DMS 273 treated with DMSO at 0.1 percent for 48 hours (cell line): ENCODE measurements at regions not wholly inside any gene's neighbourhood (a gene's known extent, or its start where the extent isn't known, plus 50 kb on each side); places are given as distances from the start of the nearest gene placed in this dataset.

Source experiments
- DNase-seq: peaks from one replicate; lab custom pipeline; 2025; lab: John Stamatoyannopoulos, UW

DNA sequence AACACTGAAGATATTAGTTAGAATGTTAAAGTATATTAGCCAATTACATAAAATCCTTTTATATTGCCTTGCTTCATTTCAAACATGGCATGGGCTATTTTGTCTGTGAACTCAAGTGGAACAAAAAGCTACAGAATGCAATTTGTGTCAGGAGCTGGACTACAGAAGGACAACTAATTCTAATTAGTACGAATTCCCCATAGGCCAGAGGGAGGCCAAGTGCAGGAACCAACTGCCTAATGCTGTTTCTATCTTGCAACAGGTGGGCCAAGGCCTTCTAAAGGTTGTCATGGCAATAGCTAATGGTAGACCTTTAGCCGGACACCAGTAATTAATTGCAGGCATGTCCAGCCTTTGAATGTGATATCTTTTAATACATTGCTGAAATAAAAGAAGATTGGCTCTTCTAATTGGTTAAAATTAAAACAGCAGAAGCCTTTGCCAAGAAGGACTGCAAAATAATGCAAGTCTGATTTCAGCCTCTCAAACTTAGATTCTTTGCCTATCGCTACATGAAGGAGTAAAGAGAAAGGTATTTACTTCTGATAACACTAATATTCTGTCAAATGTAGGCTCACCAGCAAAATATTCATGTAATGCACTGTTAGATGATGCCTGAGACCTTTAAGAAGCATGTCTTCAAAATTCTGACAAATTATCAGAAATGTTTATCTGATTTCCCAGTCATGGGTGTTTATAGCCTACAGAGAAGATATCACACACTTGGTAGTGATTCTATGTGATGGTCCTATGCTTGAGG, 232.1 kb downstream of the LMO4 start:
- DNase-seq = no peak

DNA sequence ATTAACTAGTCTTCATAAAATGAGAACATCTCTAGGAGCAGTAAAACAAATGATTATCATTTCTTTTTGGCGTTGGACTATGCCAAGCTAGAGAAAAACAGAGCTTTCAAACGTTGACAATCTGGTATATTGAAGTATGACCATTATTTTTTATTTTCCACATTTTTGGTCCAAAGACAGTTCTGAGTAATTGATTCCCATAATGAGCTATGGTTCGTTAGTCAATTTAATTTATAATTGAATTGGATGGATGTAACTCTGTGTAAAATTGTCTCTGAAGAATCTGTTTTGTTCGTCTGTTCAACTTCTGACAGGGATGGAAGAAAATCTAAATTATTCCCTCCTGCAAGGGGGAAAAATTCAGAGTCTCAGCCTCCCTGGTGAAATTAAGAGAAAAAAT, 234.5 kb downstream of the LMO4 start:
- no peak for DNase-seq

DNA sequence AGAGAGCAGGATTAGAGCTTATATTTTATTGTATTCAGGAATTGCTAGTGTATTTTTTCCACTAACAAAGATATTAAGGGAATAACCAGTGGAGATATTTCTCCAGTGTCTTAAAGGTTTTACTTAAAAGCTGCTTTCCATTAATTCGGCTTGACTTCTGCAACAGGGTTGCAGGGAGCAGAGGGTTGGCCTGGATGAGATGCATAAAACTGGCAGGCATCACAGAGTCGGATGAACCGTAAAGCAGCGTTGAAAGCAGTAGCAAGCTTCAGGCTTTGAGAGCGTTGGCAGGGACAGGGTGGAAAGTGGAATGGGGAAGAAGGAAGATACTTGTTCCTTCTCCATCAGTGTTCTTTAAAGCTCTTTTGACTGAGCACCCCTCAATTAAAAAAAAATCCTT, 237.2 kb downstream of the LMO4 start:
- no peak for DNase-seq

DNA sequence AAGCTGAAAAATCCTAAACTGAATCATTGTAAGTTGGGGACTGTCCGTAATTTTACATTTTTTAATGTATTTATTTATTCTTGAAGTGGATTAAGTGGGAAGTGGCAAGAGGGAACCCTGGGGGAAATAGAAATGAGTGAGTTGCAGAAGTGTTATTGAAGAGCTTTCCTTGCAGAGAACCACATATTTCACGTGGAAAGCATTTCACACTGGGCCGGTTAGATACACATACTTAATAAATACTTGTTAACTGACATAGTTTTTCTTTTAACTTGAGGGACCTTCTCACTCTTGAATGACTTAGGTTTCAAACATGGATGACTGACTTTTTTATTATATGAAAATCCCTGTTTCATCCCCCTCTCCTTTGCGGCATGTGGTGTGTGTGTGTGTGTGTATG, 239.3 kb downstream of the LMO4 start:
- DNase-seq = no peak

DNA sequence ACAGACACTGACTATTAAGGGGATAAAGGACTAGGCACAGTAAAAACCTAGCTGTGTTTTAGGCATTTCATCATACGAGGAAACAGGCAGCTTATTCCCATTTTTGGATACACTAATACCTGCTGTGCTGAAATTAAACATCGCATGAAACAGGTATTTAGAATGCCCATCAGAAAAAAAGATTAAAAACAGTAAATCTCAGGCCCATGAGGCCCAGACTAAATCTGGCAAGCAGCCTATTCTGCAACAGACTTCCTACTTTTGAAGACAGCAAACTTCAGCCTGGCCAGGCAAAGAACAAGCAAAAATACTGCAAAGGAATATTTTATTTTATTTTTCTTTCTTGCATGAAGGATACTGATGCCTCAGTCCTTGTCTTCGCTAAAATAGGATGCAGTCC, 240.2 kb downstream of the LMO4 start:
- no peak for DNase-seq

DNA sequence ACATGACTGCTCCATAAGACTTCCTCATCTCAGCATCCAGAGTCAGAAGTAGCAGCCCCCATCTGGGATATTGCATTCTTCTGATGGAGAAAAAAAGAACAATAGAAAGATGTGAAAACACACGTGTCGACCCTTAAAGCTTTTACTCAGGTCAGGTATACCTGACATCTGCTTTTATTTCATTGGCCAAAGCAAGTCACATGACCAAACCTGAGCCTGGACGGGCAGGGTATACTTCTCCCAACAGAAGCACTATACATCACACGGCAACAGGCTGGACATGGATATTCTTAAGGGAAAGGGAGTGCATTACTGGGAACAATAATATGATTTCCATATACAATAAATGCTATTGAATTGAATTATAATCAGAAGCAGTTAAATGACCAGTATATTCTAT, 243.3 kb downstream of the LMO4 start:
- no peak for DNase-seq

DNA sequence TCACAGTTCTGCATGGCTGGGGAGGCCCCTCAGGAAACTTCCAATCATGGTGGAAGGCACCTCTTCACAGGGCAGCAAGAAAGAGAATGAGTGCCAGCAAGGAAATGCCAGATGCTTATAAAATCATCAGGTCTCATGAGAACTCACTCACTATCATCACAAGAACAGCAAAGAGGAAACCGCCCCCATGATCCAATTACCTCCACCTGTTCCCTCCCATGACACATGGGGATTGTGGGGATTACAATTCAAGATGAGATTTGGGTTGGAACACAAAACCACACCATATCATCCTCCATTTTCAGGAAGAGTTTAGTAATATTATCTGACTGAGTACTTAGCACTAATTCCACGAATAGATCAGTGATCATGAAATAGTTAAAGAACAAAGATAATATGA, 244.2 kb downstream of the LMO4 start:
- no peak for DNase-seq

DNA sequence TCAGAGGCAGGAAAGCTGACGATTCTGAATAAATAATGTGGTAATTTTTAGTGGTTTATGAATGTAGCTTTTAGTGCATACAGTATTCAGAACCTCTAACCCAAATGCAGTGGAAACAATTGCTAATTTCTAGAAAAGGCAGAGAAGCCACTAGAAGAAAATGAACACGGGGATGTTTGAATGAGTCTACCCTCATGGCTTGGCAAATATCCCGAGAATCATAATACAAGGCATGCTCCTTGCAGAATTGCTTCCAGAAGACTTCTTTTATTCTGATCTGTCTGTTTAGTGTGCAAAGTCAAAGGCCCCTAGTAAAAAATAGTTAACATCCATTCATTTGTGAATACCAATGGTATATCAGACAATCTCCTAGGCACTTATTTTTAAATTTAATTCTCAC, 246.8 kb downstream of the LMO4 start:
- no peak for DNase-seq

DNA sequence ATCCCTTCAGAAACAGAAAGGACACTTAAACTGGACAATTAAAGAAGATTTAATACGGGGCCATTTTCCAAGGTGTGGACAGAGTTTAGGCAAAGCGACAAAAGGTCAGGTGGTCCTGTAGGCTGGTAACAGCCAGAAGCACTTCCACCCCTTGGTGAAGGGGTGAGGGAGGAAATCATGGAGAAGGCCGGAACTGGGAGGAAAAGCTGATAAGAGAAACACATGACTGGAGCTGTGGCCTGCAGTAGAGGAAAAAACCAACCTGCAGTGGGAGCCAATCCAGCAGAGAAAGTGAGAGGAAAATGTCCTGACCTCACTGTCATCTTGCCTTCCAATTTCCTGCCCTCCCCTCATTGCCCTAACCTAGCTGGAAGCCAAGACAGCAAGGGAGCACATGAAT, 249.8 kb downstream of the LMO4 start:
- DNase-seq = no peak

DNA sequence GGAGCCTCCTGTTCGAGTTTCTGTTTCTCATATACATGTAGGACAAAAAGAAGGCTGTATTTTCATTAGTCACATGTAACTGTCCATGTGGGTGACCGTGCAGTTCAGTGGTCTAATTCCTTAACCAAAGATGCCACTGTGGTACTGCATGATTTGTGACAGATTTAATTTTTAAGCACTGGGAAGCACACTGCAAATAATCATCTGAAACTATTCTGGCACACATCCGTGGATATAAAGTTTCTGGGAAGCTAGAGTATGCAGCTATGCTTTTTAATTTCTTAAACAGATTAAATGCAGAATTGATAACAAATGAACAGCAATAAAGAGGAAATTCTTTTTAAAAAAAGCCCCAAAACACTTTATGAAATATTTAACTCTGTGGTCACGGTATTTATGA, 254.8 kb downstream of the LMO4 start:
- DNase-seq = no peak

DNA sequence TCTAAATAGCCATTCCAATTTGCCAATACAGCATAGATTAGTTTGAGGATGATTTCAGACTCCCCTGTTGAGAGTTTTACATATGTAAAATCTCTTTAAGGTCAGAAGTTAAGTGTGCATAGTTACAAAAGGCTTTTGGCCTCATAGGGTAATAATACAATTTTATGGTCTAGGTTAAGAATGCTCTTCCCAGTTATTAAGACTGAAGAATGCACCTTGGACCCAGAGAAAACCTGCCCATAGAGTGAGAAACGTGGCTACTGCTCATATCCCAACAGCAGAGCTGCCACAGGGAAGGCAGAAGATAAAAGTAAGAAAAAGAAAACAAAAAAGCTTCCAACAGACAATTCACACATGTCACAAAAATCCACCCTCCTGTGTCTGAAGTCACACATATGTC, 255.9 kb downstream of the LMO4 start:
- no peak for DNase-seq

DNA sequence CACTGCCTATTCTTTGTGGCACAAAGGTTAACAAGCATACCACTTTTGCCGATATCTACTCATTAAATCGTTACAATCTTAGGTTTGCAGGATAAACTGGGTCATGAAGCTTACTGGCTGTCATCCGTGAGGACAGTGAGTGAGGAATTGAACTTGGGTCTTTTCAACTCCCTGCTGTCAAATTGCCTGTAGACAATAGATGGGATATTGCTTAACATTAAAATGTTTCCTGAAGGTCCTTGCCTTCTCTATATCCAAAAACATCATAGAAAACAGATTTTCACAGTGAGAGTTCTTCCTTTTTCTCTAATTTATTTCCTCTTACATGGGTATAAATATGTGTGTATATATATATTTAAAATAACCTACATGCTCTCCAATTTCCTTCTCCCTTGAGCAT, 257.8 kb downstream of the LMO4 start:
- DNase-seq = no peak

DNA sequence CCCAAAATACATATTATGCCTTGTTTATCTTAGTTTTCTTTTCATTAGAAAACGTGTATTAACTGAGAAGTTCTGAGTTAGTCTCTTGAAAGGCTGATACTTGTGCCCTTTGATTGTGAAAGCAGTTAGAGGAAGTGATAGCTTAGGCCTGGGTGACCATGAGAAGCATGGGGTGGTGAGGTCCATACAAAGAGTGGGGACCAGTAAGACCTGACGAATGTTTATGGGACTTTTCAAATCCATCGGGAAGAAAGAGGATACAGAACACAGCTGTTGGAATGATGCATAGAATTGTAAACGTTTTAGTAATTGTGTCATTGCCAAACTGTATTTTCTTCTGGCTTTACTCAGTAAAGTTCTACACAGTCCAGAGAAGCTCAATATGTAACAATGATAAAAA, 259.8 kb downstream of the LMO4 start:
- DNase-seq = no peak

DNA sequence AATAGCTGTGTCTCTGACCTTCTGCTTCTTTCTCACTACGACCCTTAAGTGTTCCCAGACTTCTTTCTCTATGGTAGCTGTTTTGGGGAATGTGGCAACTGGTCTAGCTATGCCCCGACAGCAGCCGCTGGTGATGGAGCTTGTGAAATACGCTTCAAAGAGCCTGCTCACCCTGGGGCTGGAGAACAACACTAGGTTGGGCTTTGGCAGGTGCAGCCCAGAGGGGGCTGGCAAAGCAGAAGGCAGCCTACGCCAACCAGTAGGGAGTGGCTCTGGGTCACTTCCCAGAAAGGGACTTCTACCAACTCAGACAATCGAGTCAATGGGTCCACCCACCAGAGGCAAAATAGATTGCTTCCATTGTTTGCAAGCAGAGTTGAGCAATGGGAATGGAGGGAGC, 262.8 kb downstream of the LMO4 start:
- DNase-seq = no peak

DNA sequence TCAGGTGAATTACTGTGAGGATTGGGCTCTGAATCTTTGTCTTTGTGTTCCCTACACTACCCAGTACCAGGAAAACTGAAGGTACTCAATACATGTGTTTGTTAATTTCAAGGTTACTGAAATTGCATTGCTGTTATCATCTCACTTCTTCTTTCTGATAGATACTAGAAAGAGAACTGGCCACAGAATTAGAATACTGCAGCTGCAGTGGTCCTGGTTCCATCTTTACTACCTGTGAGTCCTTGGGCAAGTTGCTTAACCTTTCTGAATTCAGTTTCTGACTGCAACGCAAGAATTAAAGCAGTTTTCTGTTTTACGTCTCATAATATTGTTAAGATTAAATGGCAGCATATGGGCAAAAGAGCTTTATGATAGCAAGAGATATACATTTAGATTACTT, 263.5 kb downstream of the LMO4 start:
- no peak for DNase-seq

DNA sequence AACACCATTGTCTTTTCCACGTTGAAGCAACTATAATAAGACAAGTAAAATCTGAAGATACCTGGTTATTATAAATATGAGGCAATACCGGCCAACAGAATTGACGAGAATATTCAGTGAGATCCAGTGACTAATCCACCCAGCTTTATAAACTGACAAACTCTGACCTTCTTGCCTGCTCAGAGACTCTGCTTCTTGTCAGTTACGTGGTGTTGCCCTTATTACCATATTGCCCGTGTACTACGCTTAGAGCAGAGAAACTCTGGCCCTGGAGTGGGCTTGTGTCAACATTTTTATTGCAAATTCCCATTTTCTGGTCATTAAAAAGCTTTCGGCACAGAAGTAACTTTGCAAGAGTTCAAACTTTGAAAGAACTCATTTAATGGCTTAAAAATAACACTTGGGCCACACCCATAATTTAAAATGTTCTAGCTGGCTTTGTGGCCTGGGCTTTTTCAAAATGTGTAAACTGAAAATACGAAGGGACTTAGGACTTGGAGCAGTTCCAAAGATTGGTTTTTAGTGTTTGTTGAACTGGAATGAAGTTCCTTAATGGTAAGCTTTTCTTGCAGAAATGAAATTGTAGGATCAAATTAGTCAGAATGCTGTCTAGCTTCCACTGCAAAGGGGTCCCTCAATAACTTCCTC, 266.2 kb downstream of the LMO4 start:
- no peak for DNase-seq

DNA sequence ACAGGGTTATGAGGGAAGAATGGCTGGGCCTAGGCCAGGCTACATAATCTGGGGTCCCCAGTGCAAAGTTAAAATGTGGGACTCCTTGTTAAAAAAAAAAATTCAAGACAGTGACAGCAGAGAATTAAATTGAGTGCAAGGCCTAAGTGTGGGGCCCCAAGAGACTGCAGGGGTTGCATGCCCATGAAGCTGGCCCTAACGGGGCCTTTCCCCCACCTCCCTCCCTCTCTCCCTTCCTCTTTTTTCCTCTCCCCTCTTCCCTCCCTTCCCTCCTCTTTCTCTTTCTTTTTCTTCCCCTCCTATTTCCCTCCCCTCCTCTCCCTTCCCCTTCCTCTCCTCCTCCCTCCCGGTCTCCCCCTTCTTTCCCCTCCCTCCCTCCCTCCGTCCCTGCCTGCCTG, 266.7 kb downstream of the LMO4 start:
- DNase-seq = no peak

DNA sequence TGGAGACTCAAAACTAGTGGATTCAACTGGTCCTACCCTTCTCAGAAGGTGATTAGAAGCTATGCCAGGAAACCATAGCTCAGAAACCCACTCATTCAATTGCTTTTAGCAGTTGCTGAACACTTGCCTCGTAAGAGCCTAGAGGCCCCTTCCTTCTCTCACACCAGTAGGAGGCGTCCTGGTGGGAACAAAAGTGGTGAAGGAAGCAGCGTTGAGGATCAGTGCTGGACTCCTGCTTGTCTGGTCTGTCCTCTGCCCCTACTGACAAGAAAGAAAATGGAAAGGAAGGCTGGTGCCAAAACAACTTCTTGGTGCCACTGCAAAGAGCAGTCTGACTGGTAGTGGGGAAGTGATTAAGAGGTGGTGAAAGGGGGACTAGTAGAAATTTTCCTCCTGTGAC, 269.7 kb downstream of the LMO4 start:
- DNase-seq = no peak

DNA sequence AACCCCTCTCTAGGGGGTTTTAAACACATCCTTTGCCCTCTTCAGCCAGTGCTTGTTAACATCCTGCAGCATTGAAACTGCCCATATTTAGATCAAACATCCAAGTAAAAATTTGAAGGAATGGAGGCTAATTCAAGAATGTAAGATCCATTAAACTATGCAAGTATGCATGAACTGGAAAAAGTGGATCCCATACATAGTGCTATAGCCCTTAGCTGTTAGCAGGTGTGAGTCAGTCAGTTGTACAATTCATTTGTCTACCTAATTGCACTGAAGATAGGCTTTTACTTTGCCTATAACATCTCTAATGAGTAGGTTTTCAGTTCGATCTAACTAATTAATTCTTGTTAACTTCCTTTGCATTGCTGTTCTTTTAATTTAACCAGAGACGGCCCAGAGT, 270.9 kb downstream of the LMO4 start:
- no peak for DNase-seq

DNA sequence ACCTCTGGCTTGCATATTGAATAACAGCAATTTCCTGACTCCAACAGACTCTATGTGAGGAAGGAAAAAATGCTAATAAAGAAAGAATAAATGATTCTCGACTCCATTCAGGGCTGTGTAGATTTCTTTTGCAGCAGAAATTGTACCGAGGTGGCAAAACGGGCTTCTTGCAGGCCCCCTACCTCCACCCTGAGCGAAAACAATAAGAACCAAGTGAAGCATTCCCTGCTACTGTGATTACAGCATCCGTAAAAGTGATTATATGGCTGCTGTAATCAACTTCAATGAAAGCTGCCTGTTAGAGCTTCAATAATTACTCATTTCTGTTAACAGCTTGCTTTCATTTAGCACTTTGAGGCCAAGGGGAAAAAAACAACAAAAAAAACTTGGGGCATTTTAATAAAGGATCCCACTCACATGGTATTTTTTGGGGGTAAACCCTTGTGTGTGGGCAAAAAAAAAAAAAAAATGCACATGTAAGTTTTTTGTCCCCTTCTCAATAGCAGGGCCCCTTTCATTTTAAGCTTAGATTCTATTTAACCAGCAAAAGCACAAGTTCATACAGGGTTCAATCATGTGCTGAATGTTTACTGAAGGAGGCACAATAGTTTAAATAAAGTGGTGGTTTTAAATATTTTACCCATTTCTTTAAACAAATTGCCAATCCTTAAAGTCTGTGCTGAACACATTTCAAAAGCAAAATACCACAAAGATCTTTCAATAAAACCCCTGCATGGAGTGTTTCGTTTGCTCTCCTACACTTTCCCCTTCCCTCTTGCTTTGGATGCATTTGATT, 271.6 kb downstream of the LMO4 start:
- DNase-seq = no peak

DNA sequence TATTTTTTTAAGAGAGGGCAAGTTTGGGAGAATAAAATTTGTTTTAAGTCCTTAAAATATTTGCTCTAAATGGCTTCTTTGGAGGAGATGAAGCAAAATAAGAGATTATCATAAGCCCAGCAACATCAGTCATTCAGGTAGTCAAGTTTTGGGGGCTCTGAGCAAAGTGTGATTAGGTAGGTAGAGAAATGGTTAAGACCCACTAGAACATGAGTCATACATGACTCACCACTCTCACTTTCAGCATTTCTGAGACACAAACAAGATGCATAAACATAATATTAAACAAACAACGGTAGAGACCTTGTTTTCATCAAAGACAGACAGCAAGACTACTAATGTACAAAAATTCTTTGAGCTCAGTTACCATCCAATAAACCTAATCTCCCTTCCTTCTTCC, 272.2 kb downstream of the LMO4 start:
- no peak for DNase-seq

DNA sequence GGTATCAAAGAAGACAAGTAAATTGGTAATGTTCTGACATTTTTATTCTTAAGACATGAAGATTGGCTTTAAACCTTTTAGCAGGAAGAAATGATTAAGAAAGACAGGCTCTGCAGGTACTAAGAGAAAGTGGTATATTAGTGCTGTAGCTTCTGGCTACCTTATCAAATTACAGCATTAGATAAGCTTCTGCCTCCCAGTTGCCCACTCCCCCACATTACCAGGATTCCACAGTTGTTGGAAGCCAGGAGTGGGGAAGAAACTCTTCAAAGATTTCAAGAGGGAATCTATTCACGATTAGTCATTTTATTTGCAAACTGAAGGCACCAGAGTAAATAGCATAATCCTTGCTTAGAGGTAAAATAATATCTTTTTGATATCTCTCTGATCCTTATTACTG, 274.9 kb downstream of the LMO4 start:
- no peak for DNase-seq

DNA sequence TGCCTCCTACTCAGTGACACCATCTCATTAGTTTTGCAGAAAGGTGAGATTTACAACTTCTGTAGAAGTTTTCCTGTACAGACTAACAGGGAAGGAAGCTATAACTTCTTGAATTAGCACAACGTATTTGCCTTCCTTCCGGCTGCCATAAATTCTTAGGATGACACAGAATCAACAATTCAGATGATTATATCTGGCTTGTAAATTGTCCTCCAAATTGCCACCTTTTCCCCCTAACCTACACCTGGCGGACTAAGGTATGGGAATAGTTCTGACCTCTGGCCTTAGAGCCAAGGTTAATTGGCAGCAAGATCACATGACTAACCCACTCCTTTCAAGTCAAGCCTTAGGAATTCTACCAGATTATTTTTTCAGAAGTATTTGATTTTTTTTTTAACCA, 284.3 kb downstream of the LMO4 start:
- no peak for DNase-seq
